Sigmoid colon (tissue), 6 donors: ENCODE measurements at regions not wholly inside any gene's neighbourhood (a gene's known extent, or its start where the extent isn't known, plus 50 kb on each side); places are given as distances from the start of the nearest gene placed in this dataset.

ENCODE experiments used
- DNase-seq: peaks from one replicate; pipeline ENCODE4 v3.0.0-alpha.2; 2019
- H3K27ac ChIP-seq, 4 donors: fragments of 200-600 bp; sonication (generic); one replicate each; pipeline ENCODE4 v1.5.1; 2016 to 2019; ENCODE audit warnings: mild to moderate bottlenecking in 1 of 4
- H3K27me3 ChIP-seq, 3 donors: fragments of 200-600 bp; sonication (generic); one replicate each; pipeline ENCODE4 v1.5.1; 2019; ENCODE audit warnings: mild to moderate bottlenecking in 1 of 3
- H3K36me3 ChIP-seq, 4 donors: fragments of 200-600 bp; sonication (generic); one replicate each; pipeline ENCODE4 v1.5.1; 2016 to 2019
- H3K4me1 ChIP-seq, 4 donors: fragments of 200-600 bp; sonication (generic); one replicate each; pipeline ENCODE4 v1.5.1; 2017 to 2019
- H3K4me3 ChIP-seq, 4 donors: fragments of 200-600 bp; sonication (generic); one replicate each; pipeline ENCODE4 v1.5.1; 2017 to 2019; ENCODE audit warnings: mild to moderate bottlenecking in 2 of 4, moderate library complexity in 1 of 4
- H3K9me3 ChIP-seq, 4 donors: fragments of 200-600 bp in 3 of 4; sonication (generic) in 3 of 4; one replicate each; pipeline versions ENCODE4 v1.5.1 to v1.6.1; 2013 to 2019
- EP300 ChIP-seq, 4 donors: sonication (generic); formaldehyde crosslinking; IDR thresholded peaks; one replicate each; pipeline ENCODE4 v1.6.1; 2017; ENCODE audit warnings: antibody characterized with exemption in 4 of 4
- POLR2A ChIP-seq, 2 donors: fragments of 450-650 bp; IDR thresholded peaks; one replicate each; pipeline ENCODE4 v1.6.1; 2016; ENCODE audit warnings: antibody characterized with exemption in 2 of 2, mild to moderate bottlenecking in 2 of 2, moderate library complexity in 2 of 2
- POLR2AphosphoS5 ChIP-seq, 4 donors: sonication (generic); formaldehyde crosslinking; IDR thresholded peaks; one replicate each; pipeline ENCODE4 v1.6.1; 2017; ENCODE audit warnings: antibody characterized with exemption in 4 of 4
- WGBS, 2 donors: extraction: QIAGEN DNeasy Blood & Tissue Kit; methylation state at CpG; one replicate each; pipeline ENCODE4 v1.1.7; 2013; 5-methylcytosine and 5-hydroxymethylcytosine counted together
- intact Hi-C: fragments of 100-400 bp; cut with DNase I; formaldehyde crosslinking; loops from one replicate; pipeline ENCODE4 v1.15.1; 2023
- TF ChIP-seq, protein P1 (sequence below), 4 experiments: fragments of 450-650 bp in 3 of 4; fragments of 200-600 bp in 1 of 4; IDR thresholded peaks; one replicate each; pipeline ENCODE4 v1.5.1; 2016 to 2019; ENCODE audit warnings: antibody characterized with exemption in 4 of 4, mild to moderate bottlenecking in 3 of 4, moderate library complexity in 2 of 4
- donor health status: healthy with polysubstance abuse.
- donor health status: healthy.

DNA sequence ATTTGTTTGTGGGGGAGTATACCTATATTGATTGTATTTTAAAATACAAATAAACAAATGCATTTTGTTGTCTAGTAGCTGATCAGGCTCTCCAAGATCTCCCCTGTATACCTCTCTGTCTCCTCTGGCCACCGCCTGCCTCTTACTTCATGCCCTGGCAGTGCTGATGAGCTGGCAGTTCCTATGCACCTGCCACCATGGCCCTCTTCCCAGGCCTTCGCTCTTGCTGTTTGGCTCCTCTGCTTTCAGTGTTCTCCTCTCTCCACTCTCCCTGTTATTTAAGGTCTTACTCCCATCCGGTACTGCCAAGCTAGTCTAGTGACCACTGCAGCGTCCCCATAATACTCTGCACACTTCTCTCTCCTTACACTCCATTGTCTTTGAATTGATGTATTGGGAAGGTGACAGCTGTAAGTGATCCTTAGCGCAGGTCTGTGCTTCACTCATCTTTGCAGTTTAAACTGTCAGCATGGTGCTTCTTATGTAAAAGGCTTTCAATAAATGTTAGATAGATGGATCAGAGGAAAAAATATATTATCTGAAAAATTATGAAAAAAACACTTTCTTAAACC lies 88.1 kb upstream of the ATP1A1 start:
- DNase-seq, result no peak
- TF ChIP-seq, protein P1, sequence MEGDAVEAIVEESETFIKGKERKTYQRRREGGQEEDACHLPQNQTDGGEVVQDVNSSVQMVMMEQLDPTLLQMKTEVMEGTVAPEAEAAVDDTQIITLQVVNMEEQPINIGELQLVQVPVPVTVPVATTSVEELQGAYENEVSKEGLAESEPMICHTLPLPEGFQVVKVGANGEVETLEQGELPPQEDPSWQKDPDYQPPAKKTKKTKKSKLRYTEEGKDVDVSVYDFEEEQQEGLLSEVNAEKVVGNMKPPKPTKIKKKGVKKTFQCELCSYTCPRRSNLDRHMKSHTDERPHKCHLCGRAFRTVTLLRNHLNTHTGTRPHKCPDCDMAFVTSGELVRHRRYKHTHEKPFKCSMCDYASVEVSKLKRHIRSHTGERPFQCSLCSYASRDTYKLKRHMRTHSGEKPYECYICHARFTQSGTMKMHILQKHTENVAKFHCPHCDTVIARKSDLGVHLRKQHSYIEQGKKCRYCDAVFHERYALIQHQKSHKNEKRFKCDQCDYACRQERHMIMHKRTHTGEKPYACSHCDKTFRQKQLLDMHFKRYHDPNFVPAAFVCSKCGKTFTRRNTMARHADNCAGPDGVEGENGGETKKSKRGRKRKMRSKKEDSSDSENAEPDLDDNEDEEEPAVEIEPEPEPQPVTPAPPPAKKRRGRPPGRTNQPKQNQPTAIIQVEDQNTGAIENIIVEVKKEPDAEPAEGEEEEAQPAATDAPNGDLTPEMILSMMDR (IDR thresholded peaks at IDR 0.05), result no peak
- no peak for TF ChIP-seq EP300 (IDR thresholded peaks at IDR 0.05)
- TF ChIP-seq POLR2A (IDR thresholded peaks at IDR 0.05), result no peak
- no peak for TF ChIP-seq POLR2AphosphoS5 (IDR thresholded peaks at IDR 0.05)
- no peaks in the 10 kb centered on the region for H3K27me3 ChIP-seq
- no peaks in the 10 kb centered on the region for H3K36me3 ChIP-seq
- intact Hi-C loops, result no loop called here
- H3K4me3 ChIP-seq, result no peak overlapping the region
- WGBS, 2 donors, result 96 to 97% methylated on average over 5 of the region's 5 CpGs
- H3K27ac ChIP-seq, result no peak overlapping the region
- peaks cover 0 to under 1% (median 0%) of the 10 kb centered on the region in 4 donors for H3K4me1 ChIP-seq
- peaks cover 0 to 2% (median 0%) of the 10 kb centered on the region in 4 donors for H3K9me3 ChIP-seq

DNA sequence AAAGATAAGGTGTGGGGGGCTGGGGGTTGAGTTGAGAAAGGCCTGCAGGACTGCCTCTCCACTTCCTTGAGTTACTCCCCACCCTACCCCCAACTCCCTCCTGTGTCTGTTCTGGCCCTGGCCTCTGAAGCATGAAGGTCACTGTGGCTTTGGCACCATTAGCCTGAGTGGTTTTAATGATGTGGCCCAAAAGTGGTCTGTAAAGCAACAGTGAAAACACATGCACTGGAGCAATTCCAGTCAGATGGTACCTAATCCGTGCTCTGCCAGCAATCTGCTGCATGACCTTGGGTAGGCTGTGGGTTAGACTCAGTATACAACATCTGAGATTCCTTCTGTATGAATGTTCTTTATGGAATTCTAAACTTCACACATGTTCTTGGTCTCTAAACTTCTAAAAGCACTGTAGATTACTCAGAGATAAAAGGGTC lies 86.5 kb upstream of the ATP1A1 start:
- Histone ChIP-seq H3K4me1 (peaks cover 0 to 7% (median 3%) of the 10 kb centered on the region in 4 donors), H3K9me3 (peaks cover 0 to 2% (median 0%) of the 10 kb centered on the region in 4 donors), H3K27ac (no peak overlapping the region), H3K27me3 (no peaks in the 10 kb centered on the region), H3K4me3 (no peak overlapping the region), H3K36me3 (no peaks in the 10 kb centered on the region)
- TF ChIP-seq, protein P1 (IDR thresholded peaks at IDR 0.05), result no peak
- TF ChIP-seq POLR2A (IDR thresholded peaks at IDR 0.05) (no peak), POLR2AphosphoS5 (IDR thresholded peaks at IDR 0.05) (no peak), EP300 (IDR thresholded peaks at IDR 0.05) (no peak)
- intact Hi-C loops, result no loop called here
- no peak for DNase-seq
- WGBS, 2 donors, result 85 to 87% methylated on average over 1 of the region's 1 CpG

DNA sequence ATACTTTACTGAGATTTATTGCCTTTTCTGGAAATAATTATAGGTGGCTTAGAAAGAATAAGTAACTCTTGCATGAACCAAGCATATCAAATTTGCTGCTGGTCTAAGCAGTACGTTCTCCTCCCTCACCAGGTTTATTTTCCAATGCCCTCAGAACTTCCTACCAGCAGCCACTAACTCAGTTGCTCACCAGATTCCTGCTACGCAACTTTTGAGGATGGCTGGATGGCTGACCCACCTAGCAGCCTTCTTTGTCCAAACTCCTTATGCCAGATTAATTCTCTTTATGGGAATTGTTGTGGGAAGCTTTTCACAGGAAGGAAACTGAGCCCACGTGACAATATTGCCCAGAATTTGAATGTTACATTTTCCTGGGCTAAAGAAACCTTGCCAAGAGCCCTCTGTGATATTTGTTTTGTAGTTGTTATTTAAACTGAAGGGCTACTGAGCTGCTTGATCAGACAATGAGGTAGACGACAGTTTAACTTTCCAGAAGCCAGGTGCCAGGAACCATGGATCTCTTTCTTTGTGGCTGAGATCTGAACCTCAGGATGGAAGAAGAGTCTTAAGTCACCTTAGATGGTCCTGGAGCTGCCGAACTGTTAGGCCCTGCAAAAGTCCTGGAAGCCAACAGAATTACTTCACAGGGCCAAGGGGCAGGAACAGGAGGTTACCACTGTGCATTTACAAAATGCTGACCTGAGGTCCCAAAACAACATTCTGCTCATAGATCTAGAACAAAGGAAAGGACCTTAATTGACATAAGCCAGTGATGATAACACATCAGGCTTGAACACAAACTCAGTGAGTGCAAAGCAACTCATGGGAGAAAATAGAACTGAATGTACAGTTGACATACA lies 85.5 kb upstream of the ATP1A1 start:
- Histone ChIP-seq H3K9me3 (no peaks in the 10 kb centered on the region), H3K27me3 (no peaks in the 10 kb centered on the region), H3K4me1 (peaks cover 0 to 7% (median 3%) of the 10 kb centered on the region in 4 donors), H3K36me3 (no peaks in the 10 kb centered on the region), H3K4me3 (no peak overlapping the region), H3K27ac (no peak overlapping the region)
- WGBS, 2 donors, result 63 to 75% methylated on average over 5 of the region's 5 CpGs
- intact Hi-C loops, result no loop called here
- DNase-seq, result no peak
- no peak for TF ChIP-seq POLR2A (IDR thresholded peaks at IDR 0.05)
- TF ChIP-seq, protein P1 (IDR thresholded peaks at IDR 0.05), result no peak

DNA sequence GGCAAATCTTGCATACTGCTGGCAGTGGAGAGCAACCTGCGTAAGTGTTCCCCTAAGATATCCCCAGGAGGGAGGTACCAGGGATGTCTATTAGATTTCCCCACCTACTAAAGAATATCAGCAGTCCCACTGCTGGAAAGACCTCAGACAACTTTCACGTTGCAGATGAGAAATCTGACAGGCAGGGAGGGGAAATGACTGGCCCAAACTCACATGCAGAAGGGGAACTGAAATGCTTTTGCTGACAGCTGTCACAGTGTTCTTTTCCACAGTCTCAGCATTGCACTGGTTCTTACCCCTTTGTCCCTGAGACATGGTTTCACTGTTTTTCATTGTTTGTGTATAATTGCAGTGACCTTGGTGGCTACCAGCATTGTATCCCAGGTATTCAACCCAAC lies 84.8 kb upstream of the ATP1A1 start:
- Histone ChIP-seq H3K9me3 (no peaks in the 10 kb centered on the region), H3K4me3 (no peak overlapping the region), H3K4me1 (peaks cover 0 to 7% (median 3%) of the 10 kb centered on the region in 4 donors), H3K27me3 (no peaks in the 10 kb centered on the region), H3K27ac (no peak overlapping the region), H3K36me3 (no peaks in the 10 kb centered on the region)
- TF ChIP-seq POLR2A (IDR thresholded peaks at IDR 0.05), result no peak
- 64 to 77% methylated on average over 2 of the region's 2 CpGs for WGBS, 2 donors
- DNase-seq, result no peak
- intact Hi-C loops, result no loop called here

DNA sequence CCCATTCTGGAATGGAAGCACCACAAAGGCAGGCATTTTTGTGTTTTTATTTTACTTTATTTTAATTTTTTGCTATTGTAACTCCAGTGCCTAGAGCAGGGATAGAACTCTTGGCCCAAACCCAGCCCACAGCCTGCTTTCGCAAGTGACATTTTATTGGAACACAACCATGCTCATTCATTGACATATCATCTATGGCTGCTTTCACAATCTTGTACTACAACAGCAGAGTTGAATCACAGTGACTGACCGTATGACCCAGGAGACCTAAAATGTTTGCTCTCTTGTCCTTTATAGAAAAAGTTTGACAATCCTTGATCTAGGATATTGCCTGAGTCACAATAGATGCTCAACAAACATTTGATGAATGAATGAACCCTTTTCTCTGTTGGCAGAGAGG lies 83.9 kb upstream of the ATP1A1 start:
- intact Hi-C loops, result no loop called here
- Histone ChIP-seq H3K36me3 (no peaks in the 10 kb centered on the region), H3K4me3 (no peak overlapping the region), H3K27ac (no peak overlapping the region), H3K27me3 (no peaks in the 10 kb centered on the region), H3K9me3 (no peaks in the 10 kb centered on the region), H3K4me1 (peaks cover 0 to 7% (median 3%) of the 10 kb centered on the region in 4 donors)
- WGBS, 2 donors, result 87% methylated on average over 2 of the region's 2 CpGs
- no peak for DNase-seq
- TF ChIP-seq, protein P1 (IDR thresholded peaks at IDR 0.05), result no peak
- TF ChIP-seq POLR2A (IDR thresholded peaks at IDR 0.05), result no peak
- no peak for TF ChIP-seq EP300 (IDR thresholded peaks at IDR 0.05)
- no peak for TF ChIP-seq POLR2AphosphoS5 (IDR thresholded peaks at IDR 0.05)
